AG10803 (cell line): ENCODE measurements at regions not wholly inside any gene's neighbourhood (a gene's known extent, or its start where the extent isn't known, plus 50 kb on each side); places are given as distances from the start of the nearest gene placed in this dataset.
"Not testable (repeated sequence)": the region's sequence is repeated elsewhere in the genome, so short reads cannot be mapped to it uniquely, and the experiment has no call there.

Experiments
- DNase-seq: peaks from one replicate; pipeline ENCODE4 v3.0.0; 2010; ENCODE audit warnings: low read depth
- H3K4me3 ChIP-seq: 2 replicates; pipeline ENCODE4 v1.5.1; 2011; ENCODE audit warnings: mild to moderate bottlenecking, low read length, control low read depth
- CTCF ChIP-seq: conservative IDR thresholded peaks from 2 replicates; pipeline ENCODE4 v1.5.1; 2011; ENCODE audit warnings: mild to moderate bottlenecking, low read length, control low read depth, inconsistent platforms

GRCh38 chr10:23859598-23859997, 349.3 kb upstream of the KIAA1217 start:
- TF ChIP-seq CTCF, result no peak
- no peak overlapping the region for H3K4me3 ChIP-seq
- no peak for DNase-seq

- no peak for TF ChIP-seq CTCF
- no peak overlapping the region for H3K4me3 ChIP-seq
- DNase-seq, result no peak
Measured at GRCh38 chr10:23864631-23865147, 344.2 kb upstream of the KIAA1217 start.

- DNase-seq, H3K4me3 ChIP-seq: not testable (repeated sequence)
Measured at GRCh38 chr10:23866985-23867384, 342.0 kb upstream of the KIAA1217 start.

- no peak for TF ChIP-seq CTCF
- no peak overlapping the region for H3K4me3 ChIP-seq
- DNase-seq, result no peak
Measured at GRCh38 chr10:23868121-23868520, 340.8 kb upstream of the KIAA1217 start.

- TF ChIP-seq CTCF, result no peak
- no peak for DNase-seq
- H3K4me3 ChIP-seq, result no peak overlapping the region
Measured at GRCh38 chr10:23869548-23869947, 339.4 kb upstream of the KIAA1217 start.

GRCh38 chr10:23869996-23870395, 338.9 kb upstream of the KIAA1217 start:
- DNase-seq, result no peak
- no peak overlapping the region for H3K4me3 ChIP-seq
- no peak for TF ChIP-seq CTCF

- no peak overlapping the region for H3K4me3 ChIP-seq
- no peak for DNase-seq
- TF ChIP-seq CTCF, result no peak
Measured at GRCh38 chr10:23870651-23871610, 338.0 kb upstream of the KIAA1217 start.
